LHCN-M2 (cell line): ENCODE measurements at regions not wholly inside any gene's neighbourhood (a gene's known extent, or its start where the extent isn't known, plus 50 kb on each side); places are given as distances from the start of the nearest gene placed in this dataset.

ENCODE experiments used
- DNase-seq: peaks from one replicate; pipeline ENCODE4 v3.0.0-alpha.2; 2012; ENCODE audit warnings: low read depth

GRCh38 chr20:40232756-40233155 lies 456.3 kb downstream of the MAFB start:
- DNase-seq: no peak

GRCh38 chr20:40232273-40232672 lies 456.8 kb downstream of the MAFB start:
- no peak for DNase-seq

- DNase-seq: no peak
These were observed 458.6 kb downstream of the MAFB start for GRCh38 chr20:40230486-40230885.

GRCh38 chr20:40225596-40225995 lies 463.4 kb downstream of the MAFB start:
- DNase-seq: no peak

GRCh38 chr20:40223810-40224209 lies 465.2 kb downstream of the MAFB start:
- no peak for DNase-seq

GRCh38 chr20:40218971-40219370 lies 470.1 kb downstream of the MAFB start:
- no peak for DNase-seq

- DNase-seq: no peak
These were observed 470.6 kb downstream of the MAFB start for GRCh38 chr20:40218316-40218969.

- DNase-seq: no peak
These were observed 481.4 kb downstream of the MAFB start for GRCh38 chr20:40207655-40208054.

GRCh38 chr20:40205971-40206370 lies 483.1 kb downstream of the MAFB start:
- no peak for DNase-seq

GRCh38 chr20:40203032-40203431 lies 486.0 kb downstream of the MAFB start:
- DNase-seq: no peak

- DNase-seq: no peak
These were observed 491.3 kb downstream of the MAFB start for GRCh38 chr20:40197691-40198090.

GRCh38 chr20:40196846-40197436 lies 492.1 kb downstream of the MAFB start:
- no peak for DNase-seq

GRCh38 chr20:40195742-40196141 lies 493.3 kb downstream of the MAFB start:
- no peak for DNase-seq

GRCh38 chr20:40192529-40192928 lies 496.5 kb downstream of the MAFB start:
- DNase-seq: no peak

GRCh38 chr20:40192081-40192480 lies 497.0 kb downstream of the MAFB start:
- DNase-seq: no peak

- DNase-seq: no peak
These were observed 497.5 kb downstream of the MAFB start for GRCh38 chr20:40191573-40191972.

- DNase-seq: no peak
These were observed 499.4 kb downstream of the MAFB start for GRCh38 chr20:40189621-40190020.

GRCh38 chr20:40188319-40188718 lies 500.7 kb downstream of the MAFB start:
- DNase-seq: no peak

- no peak for DNase-seq
These were observed 502.2 kb downstream of the MAFB start for GRCh38 chr20:40186826-40187225.

GRCh38 chr20:40181676-40182075 lies 507.4 kb downstream of the MAFB start:
- DNase-seq: no peak

GRCh38 chr20:40176098-40176841 lies 512.8 kb downstream of the MAFB start:
- no peak for DNase-seq

GRCh38 chr20:40175296-40175695 lies 513.7 kb downstream of the MAFB start:
- DNase-seq: no peak

- no peak for DNase-seq
These were observed 515.2 kb downstream of the MAFB start for GRCh38 chr20:40173872-40174271.
